ENCODE measurements at regions not wholly inside any gene's neighbourhood (a gene's known extent, or its start where the extent isn't known, plus 50 kb on each side); places are given as distances from the start of the nearest gene placed in this dataset.
"Not testable (repeated sequence)": the region's sequence is repeated elsewhere in the genome, so short reads cannot be mapped to it uniquely, and the experiment has no call there.

GRCh38 chr3:95738045-95738444, 1076.3 kb upstream of the EPHA6 start:
- H3K27ac Mint-ChIP-seq = no peak overlapping the region
- Histone ChIP-seq H3K9me3 (ENCODE audit: control insufficient read depth, insufficient read depth, low read length) (peaks cover 4% of the 10 kb centered on the region), H3K4me1 (ENCODE audit: control insufficient read depth, insufficient read depth, low read length) (no peaks in the 10 kb centered on the region), H3K4me3 (ENCODE audit: low read length) (no peak overlapping the region), H3K27me3 (ENCODE audit: control insufficient read depth, insufficient read depth, low read length) (no peaks in the 10 kb centered on the region), H3K36me3 (ENCODE audit: control insufficient read depth, insufficient read depth, low read length) (no peaks in the 10 kb centered on the region), H3K27ac (ENCODE audit: low read length) (no peak overlapping the region)
- TF ChIP-seq, protein P1, sequence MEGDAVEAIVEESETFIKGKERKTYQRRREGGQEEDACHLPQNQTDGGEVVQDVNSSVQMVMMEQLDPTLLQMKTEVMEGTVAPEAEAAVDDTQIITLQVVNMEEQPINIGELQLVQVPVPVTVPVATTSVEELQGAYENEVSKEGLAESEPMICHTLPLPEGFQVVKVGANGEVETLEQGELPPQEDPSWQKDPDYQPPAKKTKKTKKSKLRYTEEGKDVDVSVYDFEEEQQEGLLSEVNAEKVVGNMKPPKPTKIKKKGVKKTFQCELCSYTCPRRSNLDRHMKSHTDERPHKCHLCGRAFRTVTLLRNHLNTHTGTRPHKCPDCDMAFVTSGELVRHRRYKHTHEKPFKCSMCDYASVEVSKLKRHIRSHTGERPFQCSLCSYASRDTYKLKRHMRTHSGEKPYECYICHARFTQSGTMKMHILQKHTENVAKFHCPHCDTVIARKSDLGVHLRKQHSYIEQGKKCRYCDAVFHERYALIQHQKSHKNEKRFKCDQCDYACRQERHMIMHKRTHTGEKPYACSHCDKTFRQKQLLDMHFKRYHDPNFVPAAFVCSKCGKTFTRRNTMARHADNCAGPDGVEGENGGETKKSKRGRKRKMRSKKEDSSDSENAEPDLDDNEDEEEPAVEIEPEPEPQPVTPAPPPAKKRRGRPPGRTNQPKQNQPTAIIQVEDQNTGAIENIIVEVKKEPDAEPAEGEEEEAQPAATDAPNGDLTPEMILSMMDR (IDR thresholded peaks at IDR 0.05) = no peak
- peaks cover 12 to 25% of the 10 kb centered on the region in 2 donors for H3K9me3 Mint-ChIP-seq
- H3K27me3 Mint-ChIP-seq (ENCODE audit: low read depth in 2 of 2) = no peaks in the 10 kb centered on the region
- DNase-seq = no peak
- H3K4me1 Mint-ChIP-seq = no peaks in the 10 kb centered on the region
- ATAC-seq = no peak
- H3K4me3 Mint-ChIP-seq = no peak overlapping the region
- intact Hi-C loops (cut with micrococcal nuclease) = no loop called here
- 76% methylated on average over 2 of the region's 2 CpGs for WGBS (ENCODE audit: insufficient coverage)
- H3K36me3 Mint-ChIP-seq = no peaks in the 10 kb centered on the region

DNA sequence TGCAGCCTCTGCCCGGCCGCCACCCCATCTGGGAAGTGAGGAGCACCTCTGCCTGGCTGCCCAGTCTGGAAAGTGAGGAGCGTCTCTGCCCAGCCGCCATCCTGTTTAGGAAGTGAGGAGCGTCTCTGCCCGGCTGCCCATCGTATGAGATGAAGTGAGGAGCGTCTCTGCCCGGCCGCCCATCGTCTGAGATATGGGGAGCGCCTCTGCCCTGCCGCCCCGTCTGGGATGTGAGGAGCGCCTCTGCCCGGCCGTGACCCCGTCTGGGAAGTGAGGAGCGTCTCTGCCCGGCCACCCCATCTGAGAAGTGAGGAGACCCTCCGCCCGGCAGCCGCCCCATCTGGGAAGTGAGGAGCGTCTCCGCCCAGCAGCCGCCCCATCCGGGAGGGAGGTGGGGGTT, 1069.5 kb upstream of the EPHA6 start:
- WGBS (ENCODE audit: insufficient coverage) = 97% methylated on average over 21 of the region's 27 CpGs
- H3K4me3 ChIP-seq (ENCODE audit: low read length); DNase-seq; H3K4me3 Mint-ChIP-seq; H3K27ac Mint-ChIP-seq; H3K9me3 ChIP-seq (ENCODE audit: control insufficient read depth, insufficient read depth, low read length); H3K36me3 ChIP-seq (ENCODE audit: control insufficient read depth, insufficient read depth, low read length); intact Hi-C loops (cut with micrococcal nuclease); H3K4me1 Mint-ChIP-seq; H3K27me3 ChIP-seq (ENCODE audit: control insufficient read depth, insufficient read depth, low read length); H3K27me3 Mint-ChIP-seq (ENCODE audit: low read depth in 2 of 2); H3K4me1 ChIP-seq (ENCODE audit: control insufficient read depth, insufficient read depth, low read length); H3K36me3 Mint-ChIP-seq; H3K27ac ChIP-seq (ENCODE audit: low read length); ATAC-seq: not testable (repeated sequence)
- H3K9me3 Mint-ChIP-seq = peaks cover 13 to 16% of the 10 kb centered on the region in 2 donors

DNA sequence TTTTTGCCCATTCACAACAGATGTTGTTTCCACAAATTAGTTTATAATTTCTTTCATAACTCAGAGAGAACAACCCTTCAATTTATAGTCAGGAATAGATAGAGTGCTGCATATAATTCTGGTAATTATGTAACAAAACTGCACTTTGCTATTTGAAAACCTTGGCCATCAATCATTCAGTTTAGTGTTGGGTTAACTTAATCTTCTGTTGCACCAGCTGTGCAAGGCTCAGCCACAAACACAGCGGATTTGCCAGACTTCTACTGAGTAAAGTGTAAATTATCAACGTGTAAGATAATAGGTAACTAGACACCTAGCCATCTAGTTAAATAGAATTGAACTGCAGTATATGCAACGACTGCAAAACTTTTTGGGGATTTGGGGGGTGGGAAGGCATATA, 1064.3 kb upstream of the EPHA6 start:
- no peaks in the 10 kb centered on the region for H3K27me3 Mint-ChIP-seq (ENCODE audit: low read depth in 2 of 2)
- no peak overlapping the region for H3K4me3 ChIP-seq (ENCODE audit: low read length)
- TF ChIP-seq, protein P1 (IDR thresholded peaks at IDR 0.05) = no peak

GRCh38 chr3:95751509-95751908, 1062.9 kb upstream of the EPHA6 start:
- intact Hi-C loops (cut with micrococcal nuclease) = no loop called here
- Mint-ChIP-seq H3K4me3 (no peak overlapping the region), H3K27ac (no peak overlapping the region), H3K36me3 (no peaks in the 10 kb centered on the region), H3K4me1 (no peaks in the 10 kb centered on the region), H3K27me3 (ENCODE audit: low read depth in 2 of 2) (no peaks in the 10 kb centered on the region), H3K9me3 (peaks cover 3 to 14% of the 10 kb centered on the region in 2 donors)
- Histone ChIP-seq H3K9me3 (ENCODE audit: control insufficient read depth, insufficient read depth, low read length) (no peaks in the 10 kb centered on the region), H3K4me1 (ENCODE audit: control insufficient read depth, insufficient read depth, low read length) (no peaks in the 10 kb centered on the region), H3K27me3 (ENCODE audit: control insufficient read depth, insufficient read depth, low read length) (no peaks in the 10 kb centered on the region), H3K4me3 (ENCODE audit: low read length) (no peak overlapping the region), H3K36me3 (ENCODE audit: control insufficient read depth, insufficient read depth, low read length) (no peaks in the 10 kb centered on the region), H3K27ac (ENCODE audit: low read length) (no peak overlapping the region)
- DNase-seq (no peak), ATAC-seq (no peak)
- WGBS (ENCODE audit: insufficient coverage) = 72% methylated on average over 3 of the region's 3 CpGs
- TF ChIP-seq, protein P1 (IDR thresholded peaks at IDR 0.05) = no peak

More for the DNA sequence above, 1064.3 kb upstream of the EPHA6 start:
- no peak overlapping the region for H3K27ac Mint-ChIP-seq
- Histone ChIP-seq H3K9me3 (ENCODE audit: control insufficient read depth, insufficient read depth, low read length) (no peaks in the 10 kb centered on the region), H3K36me3 (ENCODE audit: control insufficient read depth, insufficient read depth, low read length) (no peaks in the 10 kb centered on the region), H3K27me3 (ENCODE audit: control insufficient read depth, insufficient read depth, low read length) (no peaks in the 10 kb centered on the region), H3K27ac (ENCODE audit: low read length) (no peak overlapping the region), H3K4me1 (ENCODE audit: control insufficient read depth, insufficient read depth, low read length) (no peaks in the 10 kb centered on the region)
- no peaks in the 10 kb centered on the region for H3K36me3 Mint-ChIP-seq
- H3K9me3 Mint-ChIP-seq = peaks cover 3 to 14% of the 10 kb centered on the region in 2 donors
- intact Hi-C loops (cut with micrococcal nuclease) = no loop called here
- DNase-seq (no peak), ATAC-seq (no peak)
- no peak overlapping the region for H3K4me3 Mint-ChIP-seq
- no peaks in the 10 kb centered on the region for H3K4me1 Mint-ChIP-seq
- 84% methylated on average over 2 of the region's 3 CpGs for WGBS (ENCODE audit: insufficient coverage)

All from natural killer cell (primary cell).